Right hindlimb (tissue), 1 donor: ENCODE measurements at regions not wholly inside any gene's neighbourhood (a gene's known extent, or its start where the extent isn't known, plus 50 kb on each side); places are given as distances from the start of the nearest gene placed in this dataset.
A peak's percentile ranks its signal among the peaks of the same experiment; 100 is the strongest.
"Not testable (repeated sequence)": the region's sequence is repeated elsewhere in the genome, so short reads cannot be mapped to it uniquely, and the experiment has no call there.

Experiments
- DNase-seq: peaks from one replicate; pipeline ENCODE4 v3.0.0-alpha.2; 2018

DNA sequence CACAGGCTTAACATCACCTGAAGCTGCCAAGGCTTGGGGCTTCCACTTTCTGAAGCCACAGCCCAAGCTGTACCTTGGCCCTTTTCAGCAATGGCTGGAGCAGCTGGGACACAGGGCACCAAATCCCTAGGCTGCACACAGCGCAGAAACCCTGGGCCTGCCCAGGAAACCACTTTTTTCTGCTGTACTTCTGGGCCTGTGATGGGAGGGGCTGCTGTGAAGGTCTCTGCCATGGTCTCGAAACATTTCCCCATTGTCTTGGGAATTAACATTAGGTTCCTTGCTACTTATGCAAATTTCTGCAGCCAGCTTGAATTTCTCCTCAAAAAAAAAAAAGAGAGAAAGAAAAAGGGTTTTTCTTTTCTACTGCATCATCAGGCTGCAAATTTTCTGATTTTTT lies 219.1 kb downstream of the RPL10L start:
- no peak for DNase-seq

GRCh38 chr14:46417066-46417465 lies 234.5 kb downstream of the RPL10L start:
- no peak for DNase-seq

DNA sequence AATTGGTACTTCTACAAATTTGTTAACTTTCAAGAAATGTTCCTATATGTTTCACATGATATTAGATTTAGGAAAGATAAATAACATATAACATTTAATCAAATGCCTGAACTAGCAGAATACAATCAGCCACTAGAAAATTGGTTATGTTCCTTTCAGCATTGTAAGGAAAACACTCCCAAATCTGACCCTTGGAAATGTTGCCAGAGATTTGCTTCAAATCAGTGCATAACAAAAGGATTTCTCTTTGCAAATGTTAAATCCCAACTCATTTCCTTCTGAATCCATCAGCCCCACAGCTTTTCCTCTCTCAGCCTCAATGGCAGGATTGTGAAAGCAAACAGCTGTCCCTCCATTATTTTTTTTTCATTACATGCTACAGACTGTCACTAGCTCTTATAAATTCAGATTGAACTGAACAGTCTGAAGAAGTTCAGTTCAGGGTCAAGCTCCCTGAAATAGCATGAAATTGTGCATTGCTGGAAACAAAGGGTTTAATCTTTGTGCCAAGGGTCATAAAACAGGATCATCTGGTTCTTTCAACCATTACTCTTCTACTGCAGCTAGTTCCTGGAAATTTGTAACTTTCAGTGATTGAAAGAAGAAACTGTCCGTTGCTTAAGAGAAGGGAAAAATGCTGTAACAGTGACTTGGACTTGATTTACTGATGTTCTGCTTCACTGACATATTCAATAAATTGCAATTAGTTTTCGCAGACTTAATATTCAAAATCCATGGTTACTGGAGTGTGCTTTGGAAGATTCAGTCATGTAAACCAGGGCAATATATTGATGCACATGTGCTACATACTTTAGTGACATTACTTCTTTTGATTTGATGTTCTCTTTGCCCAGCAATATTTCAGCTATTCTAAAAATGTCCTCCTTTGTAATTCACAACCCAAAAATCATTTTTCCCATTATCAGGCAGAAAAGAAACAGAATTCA lies 246.4 kb downstream of the RPL10L start:
- DNase-seq, result peak; percentile 35

GRCh38 chr14:46402001-46402690 lies 249.4 kb downstream of the RPL10L start:
- not testable (repeated sequence) for DNase-seq

GRCh38 chr14:46401066-46401465 lies 250.5 kb downstream of the RPL10L start:
- no peak for DNase-seq

DNA sequence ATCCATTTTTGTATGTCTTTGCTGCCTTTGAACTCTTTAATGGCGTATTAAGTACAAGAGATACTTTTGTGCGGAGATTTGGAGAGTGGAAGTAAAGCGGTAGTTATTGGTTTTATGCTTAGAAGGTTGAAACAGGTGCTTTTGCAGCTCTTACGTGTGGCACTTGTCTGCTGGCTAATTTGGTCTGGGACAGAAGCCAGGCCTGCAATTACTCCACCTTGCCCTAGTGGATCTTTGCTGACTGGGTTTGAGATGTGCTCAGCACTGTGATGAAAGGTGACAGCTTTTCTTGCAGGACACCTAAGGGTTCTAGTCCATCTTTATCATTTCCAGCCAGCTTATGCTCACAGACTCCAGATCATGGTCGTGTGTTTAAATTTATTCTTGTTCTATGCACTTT lies 252.5 kb downstream of the RPL10L start:
- DNase-seq, result no peak

DNA sequence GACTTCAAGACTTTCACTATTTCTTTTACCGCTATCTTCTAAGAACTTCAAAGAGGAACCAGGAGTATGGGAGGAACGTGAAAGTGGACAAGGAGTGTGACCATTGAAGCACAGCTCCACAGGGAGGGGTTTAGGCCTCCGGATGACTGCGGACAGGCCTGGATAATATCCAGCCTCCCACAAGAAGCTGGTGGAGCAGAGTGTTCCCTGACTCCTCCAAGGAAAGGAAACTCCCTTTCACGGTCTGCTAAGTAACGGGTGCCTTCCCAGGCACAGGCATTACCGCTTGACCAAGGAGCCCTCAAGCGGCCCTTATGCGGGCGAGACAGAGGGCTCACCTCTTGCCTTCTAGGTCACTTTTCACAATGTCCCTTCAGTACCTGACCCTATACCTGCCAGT lies 267.0 kb downstream of the RPL10L start:
- no peak for DNase-seq

DNA sequence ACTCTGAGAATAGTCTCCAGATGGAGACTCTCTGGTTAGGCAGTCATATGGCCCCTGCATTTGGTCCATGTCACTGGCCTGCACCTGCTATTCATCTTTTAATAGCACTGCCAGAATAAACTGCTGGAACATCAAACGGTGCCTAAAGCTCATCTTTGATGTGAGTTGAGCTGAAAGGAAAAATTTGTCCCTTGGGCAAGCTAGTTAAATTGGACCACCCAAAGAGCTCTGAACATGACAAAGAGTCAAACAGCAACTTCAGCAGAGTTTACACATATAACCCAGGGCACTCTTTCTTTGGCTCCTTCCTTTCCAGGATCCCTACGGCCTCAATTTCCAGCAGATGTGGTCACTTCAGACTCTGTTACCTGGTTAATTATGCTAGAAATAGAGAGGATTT lies 269.9 kb downstream of the RPL10L start:
- no peak for DNase-seq

GRCh38 chr14:46378248-46378647 lies 273.3 kb downstream of the RPL10L start:
- no peak for DNase-seq

GRCh38 chr14:46377305-46377704 lies 274.3 kb downstream of the RPL10L start:
- DNase-seq, result no peak

- no peak for DNase-seq
Measured at GRCh38 chr14:46369391-46369790, 282.2 kb downstream of the RPL10L start.

DNA sequence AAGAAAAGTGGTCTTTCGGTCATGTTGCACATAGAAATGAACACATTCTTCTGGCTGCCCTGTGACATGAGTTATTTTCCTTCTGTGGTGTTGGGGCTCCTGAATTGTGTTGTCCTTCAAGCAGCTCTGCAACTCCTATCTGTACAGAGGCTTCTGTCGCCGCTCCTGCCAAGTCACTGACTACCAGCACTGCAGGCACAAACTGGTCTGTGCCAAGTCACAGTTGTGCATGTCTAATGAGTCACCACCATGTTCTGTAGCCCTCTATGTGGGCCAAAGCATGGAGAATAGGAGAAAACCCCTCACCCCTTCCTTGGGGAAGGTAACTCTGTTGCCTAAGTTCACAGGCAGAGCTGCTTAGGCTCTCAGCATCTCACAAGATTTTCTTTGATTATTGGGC lies 283.3 kb downstream of the RPL10L start:
- no peak for DNase-seq

DNA sequence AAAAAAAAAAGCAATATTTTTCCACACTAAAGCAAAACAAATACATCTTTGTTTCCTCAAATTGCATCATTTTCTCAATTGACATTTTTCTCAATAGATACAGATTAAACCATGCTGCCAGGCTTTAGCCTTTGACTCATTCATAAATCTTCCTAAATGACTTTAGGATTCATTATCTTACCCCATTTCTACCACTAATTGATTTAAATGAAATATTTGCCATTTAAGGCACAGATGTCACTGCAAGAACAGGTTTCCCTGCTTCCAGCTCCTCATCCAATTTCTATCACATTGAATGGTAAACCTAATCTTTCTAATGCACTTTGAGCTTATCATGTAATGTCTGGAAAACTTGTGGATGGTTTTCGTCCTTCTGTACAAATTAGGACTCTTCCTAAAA lies 298.7 kb downstream of the RPL10L start:
- DNase-seq, result no peak

GRCh38 chr14:46344327-46344937 lies 307.1 kb downstream of the RPL10L start:
- no peak for DNase-seq

GRCh38 chr14:46325777-46326176 lies 325.8 kb downstream of the RPL10L start:
- no peak for DNase-seq

DNA sequence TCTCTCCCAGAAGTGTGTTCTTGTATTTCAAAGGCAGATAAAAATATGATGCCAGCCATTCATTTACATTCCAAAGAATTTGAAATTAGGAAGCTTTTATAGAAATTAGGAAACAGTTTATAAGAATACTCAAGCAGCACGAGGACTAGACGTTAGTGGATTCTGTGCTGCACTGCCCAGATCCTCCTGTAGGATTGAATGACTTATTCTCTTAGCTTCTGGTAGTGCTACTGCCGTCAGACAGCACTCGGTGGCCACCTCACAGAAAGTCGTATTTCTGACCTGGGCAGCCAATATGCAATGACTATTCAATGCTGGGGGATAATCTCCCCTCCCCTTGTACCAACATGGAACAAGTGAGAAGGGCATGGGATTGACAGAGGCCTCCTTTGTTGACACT lies 326.4 kb downstream of the RPL10L start:
- DNase-seq, result no peak

DNA sequence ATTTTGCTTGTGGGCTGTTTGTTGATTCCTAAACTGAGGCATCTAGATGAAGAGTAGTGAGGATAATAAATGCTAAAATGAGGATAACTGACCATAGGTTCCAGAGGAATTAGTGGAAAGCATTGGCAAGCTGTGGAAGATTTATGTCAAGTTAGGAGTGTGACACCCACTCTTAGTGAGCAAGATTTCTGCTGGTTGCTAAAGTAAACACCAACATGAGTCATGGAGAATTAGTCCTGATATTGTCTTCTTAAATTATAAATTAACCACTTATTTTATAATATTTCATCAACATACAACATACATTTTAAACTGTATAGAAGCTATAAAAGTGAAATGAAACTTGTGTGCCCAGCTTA lies 328.2 kb downstream of the RPL10L start:
- DNase-seq, result no peak

DNA sequence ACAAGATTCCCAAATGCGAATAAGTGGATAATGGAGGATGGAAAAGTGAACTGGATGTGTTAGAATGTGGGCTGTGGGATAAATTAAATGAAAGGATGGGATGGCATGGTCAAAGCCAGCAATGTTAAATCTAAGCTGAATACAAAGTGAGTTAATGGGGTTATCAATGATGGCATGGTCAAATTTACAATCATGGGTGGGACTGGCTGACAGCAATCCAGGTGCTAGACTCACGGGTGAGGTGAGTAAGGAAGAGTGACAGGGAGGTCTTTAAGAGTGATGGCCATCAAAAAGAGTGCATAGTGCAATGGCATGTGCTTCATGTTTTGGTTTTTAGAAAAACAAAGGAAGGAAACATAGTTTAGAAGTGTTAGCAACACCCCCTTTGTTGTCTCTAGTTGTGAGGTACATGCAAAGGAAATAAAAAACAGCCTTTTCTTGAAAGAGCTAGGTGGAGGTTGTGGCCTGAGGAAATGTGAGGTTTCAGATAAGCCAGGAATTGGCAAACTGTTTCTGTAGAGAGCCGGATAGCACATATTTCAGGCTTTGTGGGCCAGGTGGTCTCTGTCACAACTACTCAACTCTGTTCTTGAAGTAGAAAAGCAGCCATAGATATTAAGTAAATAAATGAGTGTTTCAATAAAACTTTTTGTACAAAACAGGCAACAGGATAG lies 328.7 kb downstream of the RPL10L start:
- DNase-seq, result no peak

- no peak for DNase-seq
Measured at GRCh38 chr14:46322076-46322475, 329.5 kb downstream of the RPL10L start.

DNA sequence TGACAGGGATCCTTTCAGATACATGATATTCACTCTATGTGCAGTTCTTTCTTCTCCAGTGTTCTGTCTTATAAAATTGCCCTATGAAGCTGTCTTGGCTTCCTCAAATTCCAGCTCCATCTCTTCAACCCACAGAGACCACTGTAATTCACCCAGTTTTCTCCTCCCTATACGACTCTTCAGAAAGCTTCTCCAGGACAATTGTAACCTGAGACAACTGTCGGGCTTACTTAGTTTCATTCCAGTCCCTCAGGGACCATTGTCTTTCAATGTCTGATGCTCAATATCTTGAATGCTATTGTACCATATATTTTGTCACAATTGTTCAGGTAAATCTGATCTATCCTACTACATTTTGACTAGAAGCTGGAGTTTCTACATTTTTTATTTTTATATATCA lies 345.3 kb downstream of the RPL10L start:
- no peak for DNase-seq

GRCh38 chr14:46300765-46301164 lies 350.8 kb downstream of the RPL10L start:
- no peak for DNase-seq

DNA sequence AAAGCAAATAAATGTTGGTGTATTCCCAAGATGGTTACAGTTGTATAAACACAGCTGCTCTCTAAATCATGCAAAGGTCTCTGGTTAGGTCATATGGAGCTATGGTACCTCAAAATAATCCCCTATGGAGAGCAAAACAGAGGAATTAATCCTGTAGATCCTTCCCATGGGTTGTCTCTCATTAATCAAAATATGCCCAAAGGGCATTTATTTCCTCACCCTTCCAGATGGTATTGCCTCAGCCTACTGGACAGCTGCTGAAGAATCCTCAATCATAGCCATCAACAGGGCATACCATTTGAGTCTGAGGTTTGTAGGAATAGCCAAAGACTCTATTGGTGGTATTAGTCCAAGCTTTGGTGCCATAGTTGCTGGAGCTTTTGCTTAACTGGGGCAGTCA lies 360.9 kb downstream of the RPL10L start:
- no peak for DNase-seq

DNA sequence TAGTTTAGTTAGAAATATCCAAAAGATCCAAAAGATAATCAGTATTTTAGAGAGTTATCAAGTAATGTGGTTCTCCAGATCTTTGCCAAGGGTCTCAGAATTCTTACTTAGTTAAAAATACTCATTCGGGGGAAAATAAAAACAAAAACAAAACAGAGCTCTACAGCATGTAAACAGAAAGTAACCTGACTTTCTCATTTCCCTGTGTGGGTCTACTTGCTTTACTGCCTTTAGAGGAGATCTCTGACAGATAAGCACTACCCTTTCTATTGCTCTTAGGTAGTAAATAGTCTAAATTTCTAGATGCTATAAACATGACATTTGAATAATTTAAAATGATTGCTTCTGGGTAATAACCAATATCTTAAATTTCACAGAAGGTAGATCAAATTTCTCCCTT lies 371.8 kb downstream of the RPL10L start:
- no peak for DNase-seq
